Small intestine (tissue), 7 donors: ENCODE measurements at regions not wholly inside any gene's neighbourhood (a gene's known extent, or its start where the extent isn't known, plus 50 kb on each side); places are given as distances from the start of the nearest gene placed in this dataset.
"Not testable (repeated sequence)": the region's sequence is repeated elsewhere in the genome, so short reads cannot be mapped to it uniquely, and the experiment has no call there.

Source experiments
- DNase-seq, 2 donors: peaks; one replicate each; pipeline versions ENCODE4 v3.0.0 to v3.0.0-alpha.2; 2013
- FAIRE-seq: peaks from 2 replicates; lab custom pipeline; 2012; peaks lifted over from hg19 to GRCh38; lab: Jason Lieb, UNC
- H3K27ac ChIP-seq, 3 donors: one replicate each; pipeline ENCODE4 v1.5.1; 2013; ENCODE audit warnings: low read length in 2 of 3, mild to moderate bottlenecking in 2 of 3, control low read depth in 1 of 3, inconsistent platforms in 1 of 3, low read depth in 1 of 3, moderate library complexity in 1 of 3
- H3K27me3 ChIP-seq, 3 donors: one replicate each; pipeline ENCODE4 v1.6.1; 2013; ENCODE audit warnings: low read length in 3 of 3, inconsistent platforms in 1 of 3; ENCODE audit not compliant: control insufficient read depth in 3 of 3, insufficient read depth in 3 of 3
- H3K36me3 ChIP-seq, 3 donors: one replicate each; pipeline ENCODE4 v1.6.1; 2013; ENCODE audit warnings: low read length in 3 of 3, inconsistent platforms in 1 of 3, low read depth in 1 of 3, mild to moderate bottlenecking in 1 of 3, moderate library complexity in 1 of 3; ENCODE audit not compliant: control insufficient read depth in 3 of 3, insufficient read depth in 2 of 3
- H3K4me1 ChIP-seq, 3 donors: one replicate each; pipeline ENCODE4 v1.6.1; 2013; ENCODE audit warnings: low read length in 2 of 3, inconsistent platforms in 1 of 3, low read depth in 1 of 3, mild to moderate bottlenecking in 1 of 3, moderate library complexity in 1 of 3; ENCODE audit not compliant: control insufficient read depth in 3 of 3, insufficient read depth in 2 of 3
- H3K4me3 ChIP-seq, 3 donors: one replicate each; pipeline ENCODE4 v1.5.1; 2013; ENCODE audit warnings: low read length in 3 of 3, control low read depth in 1 of 3, inconsistent platforms in 1 of 3, low read depth in 1 of 3, mild to moderate bottlenecking in 1 of 3, moderate library complexity in 1 of 3
- H3K9me3 ChIP-seq, 2 donors: one replicate each; pipeline ENCODE4 v1.6.1; 2013; ENCODE audit warnings: low read depth in 1 of 2, low read length in 1 of 2; ENCODE audit not compliant: control insufficient read depth in 2 of 2, insufficient read depth in 1 of 2
- WGBS, 3 donors: extraction: QIAGEN DNeasy Blood & Tissue Kit; methylation state at CpG; one replicate each; pipeline ENCODE4 v1.1.7; 2013; 5-methylcytosine and 5-hydroxymethylcytosine counted together
- donor health status: healthy with polysubstance abuse.
- donor health status: control.
- donor health status: control.
- donor health status: Bipolar disorder and iron deficiency.
- donor health status: healthy.

GRCh38 chr5:136446565-136446964, 81.2 kb upstream of the TRPC7 start:
- H3K36me3 ChIP-seq, result no peaks in the 10 kb centered on the region
- H3K27me3 ChIP-seq, result no peaks in the 10 kb centered on the region
- H3K4me1 ChIP-seq, result no peaks in the 10 kb centered on the region
- no peak overlapping the region for H3K27ac ChIP-seq
- no peaks in the 10 kb centered on the region for H3K9me3 ChIP-seq
- FAIRE-seq, result no peak
- 80 to 86% (median 83%) methylated on average over 6 of the region's 6 CpGs for WGBS, 3 donors
- H3K4me3 ChIP-seq, result no peak overlapping the region
- no peak for DNase-seq

DNA sequence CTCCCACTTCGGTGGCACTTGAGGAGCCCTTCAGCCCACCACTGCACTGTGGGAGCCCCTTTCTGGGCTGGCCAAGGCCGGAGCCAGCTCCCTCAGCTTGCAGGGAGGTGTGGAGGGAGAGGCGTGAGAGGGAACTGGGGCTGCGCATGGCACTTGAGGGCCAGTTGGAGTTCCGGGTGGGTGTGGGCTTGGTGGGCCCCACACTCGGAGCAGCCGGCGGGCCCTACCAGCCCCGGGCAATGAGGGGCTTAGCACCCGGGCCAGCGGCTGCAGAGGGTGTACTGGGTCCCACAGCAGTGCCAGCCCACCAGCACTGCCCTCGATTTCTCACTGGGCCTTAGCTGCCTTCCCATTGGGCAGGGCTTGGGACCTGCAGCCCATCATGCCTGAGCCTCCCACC, 78.8 kb upstream of the TRPC7 start:
- not testable (repeated sequence) for H3K36me3 ChIP-seq, H3K9me3 ChIP-seq, H3K27ac ChIP-seq, DNase-seq, H3K27me3 ChIP-seq, H3K4me3 ChIP-seq, H3K4me1 ChIP-seq, FAIRE-seq
- WGBS, 3 donors, result 86 to 92% (median 87%) methylated on average over 9 to 12 of the region's 12 CpGs

DNA sequence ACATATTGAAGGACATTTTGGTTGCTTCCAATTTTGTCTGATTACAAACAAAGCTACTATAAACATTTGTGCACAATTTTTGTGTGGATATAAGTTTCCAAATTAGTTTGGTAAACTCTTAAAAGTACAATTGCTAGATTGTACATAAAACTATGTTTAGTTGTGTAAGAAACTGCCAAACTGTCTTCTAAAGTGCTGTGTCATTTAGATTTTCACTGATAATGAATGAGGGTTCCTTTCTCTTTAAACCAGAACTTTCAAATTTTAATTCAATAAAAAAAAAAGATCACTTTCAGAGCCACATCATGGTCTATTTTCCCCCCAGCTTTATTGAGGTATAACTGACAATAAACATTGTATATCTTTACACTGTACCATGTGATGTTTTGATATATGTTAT, 74.0 kb upstream of the TRPC7 start:
- Histone ChIP-seq H3K27ac (no peak overlapping the region), H3K4me3 (no peak overlapping the region), H3K9me3 (no peaks in the 10 kb centered on the region), H3K27me3 (no peaks in the 10 kb centered on the region), H3K4me1 (no peaks in the 10 kb centered on the region), H3K36me3 (no peaks in the 10 kb centered on the region)
- FAIRE-seq (no peak), DNase-seq (no peak)

DNA sequence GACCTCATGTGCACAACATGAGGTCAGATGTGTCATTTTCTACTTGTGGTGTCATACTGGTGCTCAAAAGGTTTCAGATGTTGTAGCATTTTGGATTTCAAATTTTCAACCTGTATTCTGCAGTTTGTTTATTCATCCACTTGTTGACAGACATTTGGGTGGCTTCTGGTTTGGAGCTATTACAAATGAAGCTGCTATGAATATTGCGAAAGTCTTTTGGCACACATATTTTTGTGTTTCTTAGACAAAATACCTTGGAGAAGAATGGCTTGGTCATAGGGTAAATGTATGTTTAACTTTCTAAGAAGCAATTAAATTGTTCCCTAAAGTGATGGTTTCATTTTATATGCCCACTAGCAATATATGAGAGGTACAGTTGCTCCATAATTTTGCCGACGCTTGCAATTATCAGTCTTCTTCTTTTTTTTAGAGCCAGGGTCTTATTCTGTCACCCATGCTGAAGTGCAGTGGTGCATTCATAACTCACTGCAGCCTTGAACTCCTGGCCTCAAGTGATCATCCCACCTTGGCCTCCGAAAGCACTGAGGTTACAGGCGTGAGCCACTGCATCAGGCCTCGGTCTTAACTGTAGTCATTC, 70.7 kb upstream of the TRPC7 start:
- no peak for DNase-seq
- 80 to 85% (median 85%) methylated on average over 6 of the region's 6 CpGs for WGBS, 3 donors
- no peak for FAIRE-seq

DNA sequence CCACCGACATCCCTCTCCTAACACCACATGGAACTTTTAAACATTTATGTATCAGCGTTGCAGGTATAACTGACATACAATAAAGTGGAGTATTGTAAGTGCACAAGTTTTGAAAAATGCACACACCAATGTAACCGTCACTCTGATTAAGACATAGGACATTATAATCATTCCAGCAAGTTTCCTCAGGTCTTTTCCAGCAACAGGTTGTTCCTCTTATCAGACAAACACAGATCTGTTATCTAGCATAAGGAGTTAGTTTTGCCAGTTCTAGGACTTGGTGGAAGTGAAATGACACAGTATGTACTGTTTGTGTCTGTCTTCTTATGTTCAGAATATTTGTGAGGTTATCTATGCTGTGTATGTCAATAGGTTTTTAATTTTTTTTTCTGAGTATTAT, 69.5 kb upstream of the TRPC7 start:
- H3K9me3 ChIP-seq, result no peaks in the 10 kb centered on the region
- no peaks in the 10 kb centered on the region for H3K36me3 ChIP-seq
- no peaks in the 10 kb centered on the region for H3K4me1 ChIP-seq
- 80 to 86% (median 84%) methylated on average over 3 of the region's 3 CpGs for WGBS, 3 donors
- H3K27ac ChIP-seq, result no peak overlapping the region
- no peak for DNase-seq
- H3K27me3 ChIP-seq, result no peaks in the 10 kb centered on the region
- no peak overlapping the region for H3K4me3 ChIP-seq
- FAIRE-seq, result no peak

More for the DNA sequence above, 70.7 kb upstream of the TRPC7 start:
- H3K36me3 ChIP-seq, result no peaks in the 10 kb centered on the region
- no peaks in the 10 kb centered on the region for H3K4me1 ChIP-seq
- no peak overlapping the region for H3K27ac ChIP-seq
- no peak overlapping the region for H3K4me3 ChIP-seq
- H3K9me3 ChIP-seq, result no peaks in the 10 kb centered on the region
- no peaks in the 10 kb centered on the region for H3K27me3 ChIP-seq

GRCh38 chr5:136432705-136433104, 67.4 kb upstream of the TRPC7 start:
- H3K9me3 ChIP-seq, result no peaks in the 10 kb centered on the region
- no peak overlapping the region for H3K27ac ChIP-seq
- H3K27me3 ChIP-seq, result no peaks in the 10 kb centered on the region
- no peaks in the 10 kb centered on the region for H3K4me1 ChIP-seq
- DNase-seq, result no peak
- H3K4me3 ChIP-seq, result no peak overlapping the region
- H3K36me3 ChIP-seq, result no peaks in the 10 kb centered on the region
- no peak for FAIRE-seq
- 70 to 85% (median 74%) methylated on average over 2 of the region's 2 CpGs for whole genome bisulfite sequencing, 3 donors

GRCh38 chr5:136430081-136430480, 64.7 kb upstream of the TRPC7 start:
- H3K27me3 ChIP-seq, result no peaks in the 10 kb centered on the region
- no peaks in the 10 kb centered on the region for H3K4me1 ChIP-seq
- H3K36me3 ChIP-seq, result no peaks in the 10 kb centered on the region
- DNase-seq (no peak), FAIRE-seq (no peak)
- H3K4me3 ChIP-seq, result no peak overlapping the region
- no peak overlapping the region for H3K27ac ChIP-seq
- no peaks in the 10 kb centered on the region for H3K9me3 ChIP-seq

GRCh38 chr5:136427426-136427825, 62.1 kb upstream of the TRPC7 start:
- 12 to 72% (median 30%) methylated on average over 2 of the region's 2 CpGs for WGBS, 3 donors
- no peaks in the 10 kb centered on the region for H3K9me3 ChIP-seq
- no peaks in the 10 kb centered on the region for H3K27me3 ChIP-seq
- no peaks in the 10 kb centered on the region for H3K4me1 ChIP-seq
- H3K36me3 ChIP-seq, result no peaks in the 10 kb centered on the region
- DNase-seq, result no peak
- no peak overlapping the region for H3K4me3 ChIP-seq
- no peak overlapping the region for H3K27ac ChIP-seq
- no peak for FAIRE-seq

DNA sequence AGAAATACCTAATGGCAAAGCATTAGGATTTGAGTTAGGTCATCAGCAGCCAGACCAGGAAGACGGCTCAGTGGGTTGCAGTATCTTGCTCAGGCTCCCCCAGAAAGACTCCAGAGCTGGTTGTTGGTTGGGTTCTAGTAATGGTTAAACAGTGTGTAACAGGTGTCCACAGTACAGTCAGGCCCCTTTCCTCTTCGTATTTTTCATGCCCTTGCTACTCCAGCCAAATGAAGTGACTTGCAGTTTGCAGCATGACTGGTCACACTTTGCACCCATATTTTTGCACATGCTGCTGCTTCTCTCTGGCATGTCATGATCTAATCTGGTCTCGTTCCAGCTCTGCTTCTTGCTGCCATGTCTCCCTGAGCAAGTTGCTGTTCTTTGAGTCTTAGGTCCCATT, 60.6 kb upstream of the TRPC7 start:
- WGBS, 3 donors, result 45 to 56% (median 49%) methylated on average over 3 of the region's 3 CpGs
- no peak overlapping the region for H3K27ac ChIP-seq
- H3K4me1 ChIP-seq, result no peaks in the 10 kb centered on the region
- peaks cover 0 to 2% (median 0%) of the 10 kb centered on the region in 3 donors for H3K27me3 ChIP-seq
- no peaks in the 10 kb centered on the region for H3K9me3 ChIP-seq
- no peaks in the 10 kb centered on the region for H3K36me3 ChIP-seq
- no peak for FAIRE-seq
- no peak for DNase-seq
- H3K4me3 ChIP-seq, result no peak overlapping the region
